OCI-LY1 (cell line): ENCODE measurements at regions not wholly inside any gene's neighbourhood (a gene's known extent, or its start where the extent isn't known, plus 50 kb on each side); places are given as distances from the start of the nearest gene placed in this dataset.
A peak's percentile ranks its signal among the peaks of the same experiment; 100 is the strongest.

ENCODE experiments used
- H2AFZ ChIP-seq: fragments of 200-600 bp; sonication (generic), shearing (Covaris generic); 2 replicates; pipeline ENCODE4 v1.6.0; 2014; ENCODE audit warnings: antibody characterized with exemption, mild to moderate bottlenecking, low read length
- H3F3A ChIP-seq: fragments of 200-600 bp; sonication (generic), shearing (Covaris generic); 2 replicates; pipeline ENCODE4 v1.6.0; 2014; ENCODE audit warnings: mild to moderate bottlenecking, antibody characterized with exemption, low read length, moderate library complexity; ENCODE audit not compliant: insufficient read depth
- H3K27ac ChIP-seq: fragments of 200-600 bp; sonication (generic); 2 replicates; pipeline ENCODE4 v1.5.1; 2014; ENCODE audit warnings: low read length, mixed run types, mild to moderate bottlenecking, low read depth; ENCODE audit not compliant: poor library complexity, severe bottlenecking
- H3K27me3 ChIP-seq: fragments of 200-600 bp; sonication (generic); 2 replicates; pipeline ENCODE4 v1.6.0; 2014; ENCODE audit warnings: antibody characterized with exemption, mild to moderate bottlenecking, low read length, moderate library complexity; ENCODE audit not compliant: insufficient read depth
- H3K36me3 ChIP-seq: fragments of 200-600 bp; sonication (generic); 2 replicates; pipeline ENCODE4 v1.6.1; 2014; ENCODE audit warnings: mild to moderate bottlenecking, antibody characterized with exemption, low read length, moderate library complexity, mixed read lengths; ENCODE audit not compliant: insufficient read depth
- H3K4me1 ChIP-seq: fragments of 200-600 bp; sonication (generic); 2 replicates; pipeline ENCODE4 v1.5.1; 2014; ENCODE audit warnings: mild to moderate bottlenecking, low read length, moderate library complexity; ENCODE audit not compliant: insufficient read depth, severe bottlenecking
- H3K4me2 ChIP-seq: fragments of 200-600 bp; sonication (generic), shearing (Covaris generic); 2 replicates; pipeline ENCODE4 v1.6.1; 2014; ENCODE audit warnings: low read length
- H3K4me3 ChIP-seq: fragments of 200-600 bp; sonication (generic); 2 replicates; pipeline ENCODE4 v1.5.1; 2014; ENCODE audit warnings: low read length, low read depth, mild to moderate bottlenecking, mixed read lengths; ENCODE audit not compliant: poor library complexity, severe bottlenecking
- H3K79me2 ChIP-seq: fragments of 200-600 bp; shearing (Covaris generic); 2 replicates; pipeline ENCODE4 v1.6.1; 2016; ENCODE audit warnings: mixed run types, low read length, mixed read lengths; ENCODE audit not compliant: insufficient read depth
- H3K9ac ChIP-seq: fragments of 200-600 bp; sonication (generic), shearing (Covaris generic); 2 replicates; pipeline ENCODE4 v1.6.1; 2014; ENCODE audit warnings: mild to moderate bottlenecking, low read length, mixed read lengths
- H3K9me2 ChIP-seq: fragments of 200-600 bp; sonication (generic), shearing (Covaris generic); 2 replicates; pipeline ENCODE4 v1.6.1; 2014; ENCODE audit warnings: low read depth, mild to moderate bottlenecking, low read length, mixed read lengths
- H3K9me3 ChIP-seq: fragments of 200-600 bp; shearing (Covaris generic); 2 replicates; pipeline ENCODE4 v1.6.1; 2014; ENCODE audit warnings: low read length, mixed read lengths
- H4K20me1 ChIP-seq: fragments of 200-600 bp; sonication (generic), shearing (Covaris generic); 2 replicates; pipeline ENCODE4 v1.6.0; 2016; ENCODE audit warnings: mild to moderate bottlenecking, low read length; ENCODE audit not compliant: insufficient read depth
- CTCF ChIP-seq: fragments of 200-600 bp; sonication (generic), shearing (Covaris generic); IDR thresholded peaks from 2 replicates; pipeline ENCODE4 v1.5.1; 2017; ENCODE audit warnings: mild to moderate bottlenecking, antibody characterized with exemption, low read length, moderate library complexity, mixed read lengths
- EZH2 ChIP-seq: fragments of 200-600 bp; sonication (generic), shearing (Covaris generic); IDR thresholded peaks from 2 replicates; pipeline ENCODE4 v1.8.0; 2017; ENCODE audit warnings: borderline replicate concordance, mixed run types, mild to moderate bottlenecking, antibody characterized with exemption, low read length, moderate library complexity, mixed read lengths

- Histone ChIP-seq H3K4me3 (no peak overlapping the region), H3K27me3 (no peaks in the 10 kb centered on the region), H3K27ac (no peak overlapping the region), H3F3A (no peaks in the 10 kb centered on the region), H3K9me3 (no peaks in the 10 kb centered on the region), H3K4me1 (peaks cover 20% of the 10 kb centered on the region), H3K79me2 (no peaks in the 10 kb centered on the region), H3K36me3 (no peaks in the 10 kb centered on the region), H4K20me1 (no peaks in the 10 kb centered on the region), H3K9ac (no peak overlapping the region), H3K9me2 (no peaks in the 10 kb centered on the region), H2AFZ (no peak overlapping the region), H3K4me2 (no peak overlapping the region)
- TF ChIP-seq CTCF (0 out of 2 replicates have a peak, but pooled peaks have one; percentile 18), EZH2 (no peak)
Measured at GRCh38 chr13:33490461-33491327, 205.1 kb upstream of the STARD13 start.

GRCh38 chr13:33493672-33494365 lies 208.3 kb upstream of the STARD13 start:
- Histone ChIP-seq H3K9me3 (no peaks in the 10 kb centered on the region), H3F3A (no peaks in the 10 kb centered on the region), H4K20me1 (no peaks in the 10 kb centered on the region), H3K27me3 (no peaks in the 10 kb centered on the region), H3K4me3 (no peak overlapping the region), H3K4me2 (no peak overlapping the region), H3K9ac (no peak overlapping the region), H3K9me2 (no peaks in the 10 kb centered on the region), H3K36me3 (no peaks in the 10 kb centered on the region), H2AFZ (no peak overlapping the region), H3K4me1 (peaks cover 20% of the 10 kb centered on the region), H3K27ac (no peak overlapping the region), H3K79me2 (no peaks in the 10 kb centered on the region)
- TF ChIP-seq EZH2 = no peak
- no peak for TF ChIP-seq CTCF

- Histone ChIP-seq H2AFZ (no peak overlapping the region), H3K4me1 (peaks cover 20% of the 10 kb centered on the region), H3K79me2 (no peaks in the 10 kb centered on the region), H3K4me3 (no peak overlapping the region), H3K36me3 (no peaks in the 10 kb centered on the region), H3K27me3 (no peaks in the 10 kb centered on the region), H4K20me1 (no peaks in the 10 kb centered on the region), H3F3A (no peaks in the 10 kb centered on the region), H3K4me2 (no peak overlapping the region; the same call in 1 of the 2 replicates), H3K9ac (no peak overlapping the region), H3K9me2 (no peaks in the 10 kb centered on the region), H3K27ac (peak overlapping the region; percentile 29), H3K9me3 (no peaks in the 10 kb centered on the region)
- TF ChIP-seq CTCF (no peak), EZH2 (no peak)
Measured at GRCh38 chr13:33494596-33495204, 209.1 kb upstream of the STARD13 start.
